HG02840 (cell line): ENCODE measurements at regions not wholly inside any gene's neighbourhood (a gene's known extent, or its start where the extent isn't known, plus 50 kb on each side); places are given as distances from the start of the nearest gene placed in this dataset.

Experiments used
- ATAC-seq: cut with Tn5 transposase; IDR thresholded peaks from one replicate; pipeline ENCODE4 v1.9.1; 2021; ENCODE audit warnings: mild to moderate bottlenecking, moderate library complexity, moderate number of reproducible peaks; ENCODE audit not compliant: unreplicated experiment, low FRiP score

DNA sequence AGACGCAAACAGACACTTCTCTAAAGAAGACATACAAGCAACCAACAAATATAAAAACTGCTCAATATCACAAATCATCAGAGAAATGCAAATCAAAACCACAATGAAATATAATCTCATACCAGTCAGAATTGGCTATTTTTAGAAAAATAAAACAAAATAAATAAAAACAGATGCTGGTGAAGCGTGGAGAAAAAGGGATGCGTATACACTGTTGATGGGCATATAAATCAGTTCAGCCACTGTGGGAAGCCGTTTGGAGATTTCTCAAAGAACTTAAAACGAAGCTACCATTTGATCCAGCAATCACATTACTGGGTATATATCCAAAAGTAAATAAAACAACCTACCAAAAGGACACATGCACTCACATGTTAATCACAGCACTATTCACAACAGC, 206.2 kb downstream of the HNMT start:
- ATAC-seq, result no peak

DNA sequence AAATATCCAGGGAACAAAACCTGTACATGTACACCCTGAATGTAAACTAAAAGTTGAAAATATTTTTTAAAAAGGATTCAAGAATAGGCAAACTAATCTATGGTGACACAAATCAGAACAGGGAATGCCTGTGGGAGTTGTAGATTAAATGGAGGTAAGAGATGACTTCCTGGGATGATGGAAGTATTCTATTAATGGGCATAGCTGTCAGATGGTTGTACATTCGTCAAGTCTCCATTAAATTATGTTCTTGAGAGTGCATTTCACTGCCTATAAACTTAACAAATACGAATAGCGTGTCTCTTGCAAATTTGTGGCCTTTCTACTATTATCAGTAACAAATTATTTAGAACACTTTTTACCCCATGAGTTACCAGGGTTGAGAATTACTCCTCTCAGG, 207.0 kb downstream of the HNMT start:
- ATAC-seq, result no peak

DNA sequence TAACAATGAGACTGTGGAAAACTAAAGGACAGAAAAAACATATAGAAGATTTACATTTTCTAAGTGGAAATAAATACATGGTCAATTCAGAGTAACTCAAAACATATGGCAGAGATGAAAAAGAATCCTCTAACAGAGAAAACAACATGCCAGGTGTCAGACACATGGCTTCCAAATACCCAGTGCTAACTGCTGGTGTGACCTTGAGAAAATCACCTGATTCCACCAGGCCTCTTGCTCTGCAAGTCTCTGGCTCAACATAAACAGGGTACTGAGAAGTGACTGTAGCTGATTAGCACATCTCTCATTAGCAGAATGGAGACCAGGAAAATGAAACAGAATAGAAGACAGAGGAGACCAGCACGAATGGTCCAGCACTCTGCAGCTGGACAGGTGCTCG, 210.8 kb downstream of the HNMT start:
- no peak for ATAC-seq

DNA sequence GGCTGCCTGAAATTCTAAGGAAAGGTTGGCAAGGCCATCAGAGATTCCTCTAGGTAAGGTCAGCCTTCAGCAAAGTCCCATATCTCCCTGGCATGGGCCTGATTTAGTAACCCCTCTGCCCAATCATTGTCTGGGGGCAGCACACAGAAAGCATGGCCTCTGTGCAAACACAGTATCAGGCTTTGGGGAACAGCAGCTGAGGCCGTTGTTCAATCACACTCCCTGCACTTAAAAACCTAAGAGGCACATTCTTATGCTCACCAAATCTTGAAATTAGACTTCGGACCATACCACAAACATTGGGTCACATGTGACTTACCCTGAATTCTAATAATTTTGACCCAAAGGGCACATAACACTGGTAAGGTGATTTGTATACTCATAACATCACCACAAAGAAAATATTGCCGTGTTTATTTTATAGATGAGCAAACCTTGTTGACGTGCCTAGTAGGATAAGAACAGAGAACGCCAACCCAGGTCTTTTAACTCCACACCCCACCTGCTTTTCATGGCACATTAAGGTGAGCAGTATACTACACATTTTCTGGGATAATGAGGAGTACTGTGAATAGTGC, 212.7 kb downstream of the HNMT start:
- ATAC-seq, result no peak

DNA sequence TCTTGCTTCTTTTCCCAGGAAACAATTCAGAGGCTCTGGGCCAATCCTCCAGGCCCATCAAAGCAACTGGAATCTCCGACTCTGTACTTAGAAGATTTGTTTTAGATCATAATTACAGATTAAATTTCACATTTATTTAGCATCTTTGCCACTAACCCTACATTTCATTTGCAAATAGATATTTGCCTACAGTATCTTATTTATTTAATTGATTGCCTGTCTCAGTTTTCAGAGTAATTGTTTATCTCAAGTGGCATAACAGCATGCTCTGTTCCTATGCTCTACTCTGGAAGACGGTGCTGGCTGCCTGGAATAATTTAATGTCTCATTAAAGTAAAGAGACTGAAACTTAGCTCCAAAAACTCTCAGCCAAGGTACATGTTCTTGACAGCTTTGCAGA, 213.4 kb downstream of the HNMT start:
- no peak for ATAC-seq

DNA sequence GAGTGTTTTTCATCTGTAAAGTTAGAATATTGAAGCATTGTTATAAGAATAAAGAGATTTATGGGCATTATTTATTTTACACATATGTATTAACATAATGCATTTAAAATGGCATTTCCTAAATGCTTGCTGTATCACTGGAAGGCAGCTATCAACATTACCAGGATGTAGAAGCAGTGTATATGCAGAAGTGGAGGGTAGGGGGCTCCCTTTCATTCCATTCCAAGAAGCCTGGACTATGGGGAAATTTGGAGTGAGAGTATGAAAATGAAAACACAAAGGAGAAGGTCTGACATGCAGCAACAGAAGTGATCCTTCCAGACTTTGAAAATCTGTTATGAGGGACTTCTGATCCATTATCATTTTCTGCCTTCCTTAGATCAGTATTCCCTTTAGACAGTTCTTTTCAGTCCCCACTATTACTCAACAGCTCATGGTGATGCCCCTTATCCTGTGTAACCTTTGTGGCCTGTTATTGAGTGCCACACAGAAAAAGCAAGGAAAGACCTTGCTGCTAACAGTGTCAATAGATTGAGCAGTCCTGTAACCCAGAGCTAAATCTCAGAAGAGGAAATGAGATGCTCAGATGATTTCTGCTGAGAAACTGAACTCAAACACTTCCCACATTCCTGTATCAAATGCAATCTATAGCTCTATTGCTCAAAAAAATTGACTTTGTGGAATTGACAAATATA, 216.6 kb downstream of the HNMT start:
- ATAC-seq, result no peak

DNA sequence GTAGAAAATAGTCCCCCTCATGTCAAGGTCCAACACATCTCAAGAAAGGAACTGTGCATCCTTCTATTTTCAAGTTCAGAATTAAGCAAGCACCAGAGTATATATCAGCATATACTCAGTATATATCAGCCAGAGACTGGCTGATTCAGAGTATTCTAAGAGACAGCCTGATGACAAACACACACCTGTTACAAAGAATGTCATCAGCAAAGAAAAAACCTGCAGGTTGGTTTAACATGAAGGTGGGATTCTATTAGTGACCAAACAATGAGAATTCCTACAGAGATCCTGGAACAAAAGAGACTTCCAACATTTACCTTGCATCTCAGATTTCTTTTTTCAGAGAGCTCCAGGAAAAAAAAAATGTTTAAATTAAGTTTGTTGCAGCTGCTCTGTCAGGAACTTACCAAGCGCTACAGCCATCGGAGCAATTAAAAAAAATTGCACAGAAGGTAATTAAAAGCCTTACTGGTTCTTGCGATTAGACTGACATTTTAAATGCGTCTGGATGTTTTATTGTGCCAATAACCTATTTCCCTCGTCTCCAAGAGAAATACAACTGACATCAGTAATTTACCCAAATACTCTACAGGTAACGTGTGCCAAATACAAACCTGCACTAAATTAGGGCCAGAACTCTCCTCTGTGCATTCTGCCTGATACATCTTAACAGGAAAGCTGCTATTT, 218.1 kb downstream of the HNMT start:
- no peak for ATAC-seq

DNA sequence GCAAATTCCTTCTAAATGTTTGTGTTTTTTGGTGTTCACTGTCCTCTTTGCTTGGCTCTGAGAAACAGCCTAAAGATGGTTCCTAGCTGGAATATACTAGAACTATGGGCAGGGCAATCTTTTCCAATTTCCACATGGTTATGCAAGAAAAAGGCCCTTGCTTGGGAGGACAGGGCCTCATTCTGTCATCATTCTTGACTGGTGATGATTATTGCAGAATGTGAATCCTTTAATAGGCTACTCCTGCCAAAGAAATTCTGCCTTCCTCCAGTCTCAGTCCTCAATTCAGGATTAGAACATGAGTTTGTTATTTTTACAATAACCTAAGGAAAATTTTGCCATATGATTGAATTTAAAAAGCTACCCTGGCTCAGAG, 218.7 kb downstream of the HNMT start:
- ATAC-seq, result no peak

DNA sequence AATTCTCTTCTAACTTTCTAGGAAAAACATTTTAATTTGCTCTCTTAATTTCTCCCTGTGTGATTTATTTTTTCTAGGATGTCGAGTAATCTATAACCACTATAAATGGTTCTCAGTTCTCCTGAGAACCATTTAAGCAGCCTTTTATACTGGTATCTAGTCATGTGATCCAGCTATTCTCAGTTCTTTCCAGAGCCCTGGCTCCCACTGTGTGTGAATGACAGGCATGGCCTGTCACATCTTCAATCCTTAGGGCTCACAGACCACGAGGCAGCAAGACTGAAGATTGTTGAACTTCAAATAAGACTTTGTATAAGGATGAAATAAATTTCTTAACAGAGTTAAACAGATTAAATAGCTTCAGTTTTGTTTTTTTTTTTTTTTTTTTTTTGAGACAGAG, 219.4 kb downstream of the HNMT start:
- no peak for ATAC-seq

DNA sequence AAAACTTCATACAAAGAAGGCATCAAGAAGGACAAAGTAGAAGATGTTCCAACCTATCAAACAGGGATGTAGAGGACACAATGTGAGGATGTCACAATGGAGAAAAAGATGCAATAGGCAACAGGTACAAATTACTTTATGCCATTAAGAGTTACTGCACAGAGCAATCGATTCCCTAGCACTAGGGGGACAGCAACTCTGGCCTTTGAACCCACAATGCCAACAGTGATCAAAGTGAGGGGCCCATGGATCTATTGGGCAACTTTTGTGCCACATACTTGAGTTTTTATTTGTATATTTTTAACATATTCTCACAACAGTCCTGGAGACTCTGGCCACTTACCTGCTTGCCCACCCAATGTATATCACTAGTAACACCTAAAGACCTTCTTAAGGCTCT, 220.2 kb downstream of the HNMT start:
- no peak for ATAC-seq

DNA sequence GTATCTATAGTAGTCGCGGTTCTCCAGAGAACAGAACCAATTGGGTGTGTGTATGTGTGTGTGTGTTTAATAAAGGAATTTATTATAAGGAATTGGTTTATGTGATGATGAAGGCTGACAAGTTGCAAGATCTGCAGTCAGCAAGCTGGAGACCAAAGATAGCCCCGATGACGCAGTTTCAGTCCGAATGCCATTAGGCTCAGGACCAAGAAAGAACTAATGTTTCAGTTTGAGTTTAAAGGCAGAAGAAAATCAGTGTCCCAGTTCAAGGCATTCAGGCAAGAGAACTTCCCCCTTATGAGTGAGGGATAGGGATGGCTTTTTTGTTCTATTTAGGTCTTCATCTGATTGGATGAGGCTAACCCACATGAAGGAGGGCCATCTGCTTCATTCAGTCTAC, 221.6 kb downstream of the HNMT start:
- ATAC-seq, result no peak

DNA sequence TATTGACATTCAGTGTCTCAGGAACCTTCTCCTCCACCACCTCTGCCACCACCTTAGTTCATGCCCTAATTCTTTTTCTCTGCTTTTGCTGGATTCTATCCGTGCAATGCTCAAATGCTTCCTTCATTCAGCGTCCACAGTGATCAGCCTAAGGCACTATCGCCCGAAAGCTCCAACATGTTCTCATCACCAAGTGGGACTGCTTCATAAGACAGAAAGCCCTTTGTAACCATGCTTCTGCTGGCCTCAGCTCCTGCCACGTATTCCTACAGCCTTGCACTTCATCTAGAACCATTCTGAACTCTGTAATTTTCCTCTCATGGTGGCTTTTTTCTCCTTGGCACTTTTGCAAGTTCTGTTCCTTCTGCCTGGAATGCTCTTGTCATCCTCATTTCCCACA, 222.9 kb downstream of the HNMT start:
- ATAC-seq, result no peak

DNA sequence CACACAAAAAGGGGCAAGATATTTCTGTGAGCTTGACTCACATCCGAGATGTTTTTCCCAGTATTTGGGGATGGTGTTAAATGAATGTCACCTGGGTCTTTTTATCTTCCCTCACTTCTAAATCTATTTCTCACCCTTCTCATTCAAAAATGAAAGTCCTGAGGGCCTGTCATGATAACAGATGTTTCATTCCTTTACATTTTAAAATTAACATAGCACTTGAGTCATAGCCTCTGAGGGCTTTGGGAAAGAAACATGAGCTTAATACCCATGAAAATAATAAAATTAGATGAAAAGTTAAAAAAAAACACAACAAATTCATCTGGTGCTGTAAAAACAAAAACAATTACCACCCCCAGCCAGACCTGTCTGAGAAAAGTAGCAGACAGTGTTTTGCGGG, 226.7 kb downstream of the HNMT start:
- ATAC-seq, result no peak

DNA sequence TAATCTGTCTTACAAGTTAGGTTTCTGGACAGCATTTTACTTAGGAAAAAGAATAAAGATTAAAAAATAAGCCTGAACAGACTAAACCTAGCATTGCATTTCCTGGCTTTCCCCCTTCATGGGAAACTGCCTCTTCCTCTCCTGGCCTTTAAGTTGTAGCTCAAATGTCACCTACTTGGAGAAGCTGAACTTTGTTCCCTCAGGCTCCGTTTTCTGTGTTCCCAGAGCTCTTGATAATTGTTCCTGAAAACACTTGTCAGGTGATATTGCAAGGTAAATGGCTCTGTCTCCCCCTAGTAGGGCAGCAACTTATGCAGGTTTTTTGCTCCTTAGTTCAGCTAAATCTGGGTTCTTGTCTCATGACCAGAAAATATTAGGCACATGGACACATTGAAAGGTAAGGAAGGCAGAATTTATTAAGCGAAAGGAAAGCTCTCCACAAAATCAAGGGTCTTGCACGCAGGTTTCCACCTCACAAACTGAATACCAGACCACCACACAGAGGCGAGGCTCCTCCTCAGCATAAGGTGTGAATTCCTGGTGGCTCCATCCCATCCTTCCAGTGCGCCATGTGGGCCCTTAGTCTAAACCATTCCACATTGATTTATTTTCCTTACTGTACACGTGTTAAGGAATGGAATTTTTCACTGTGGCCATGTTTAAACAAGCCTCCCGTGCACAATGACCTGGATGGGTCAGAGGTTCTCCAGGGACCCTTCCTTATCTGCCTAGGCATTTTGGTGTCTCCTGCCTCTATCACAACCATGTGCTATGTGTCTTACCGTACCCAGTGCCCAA, 229.3 kb downstream of the HNMT start:
- ATAC-seq, result no peak

DNA sequence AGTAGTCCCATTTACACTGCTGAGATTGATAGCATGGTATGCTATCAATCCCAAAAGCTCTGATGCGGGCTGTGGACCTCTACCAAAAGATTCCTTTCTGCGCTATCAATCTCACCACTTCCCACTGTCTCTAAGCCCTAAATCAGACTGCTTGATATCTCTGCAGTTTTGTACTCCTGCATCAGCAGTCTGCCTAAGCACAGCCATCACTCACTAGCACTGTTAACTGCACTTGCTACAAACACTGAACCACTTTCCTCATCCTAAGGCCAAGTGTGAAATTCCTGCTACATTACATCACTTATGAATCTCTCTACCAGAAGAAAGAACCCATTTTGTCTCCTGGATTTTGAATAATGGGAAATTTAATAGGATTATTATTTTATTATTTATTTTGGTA, 237.0 kb downstream of the HNMT start:
- no peak for ATAC-seq

DNA sequence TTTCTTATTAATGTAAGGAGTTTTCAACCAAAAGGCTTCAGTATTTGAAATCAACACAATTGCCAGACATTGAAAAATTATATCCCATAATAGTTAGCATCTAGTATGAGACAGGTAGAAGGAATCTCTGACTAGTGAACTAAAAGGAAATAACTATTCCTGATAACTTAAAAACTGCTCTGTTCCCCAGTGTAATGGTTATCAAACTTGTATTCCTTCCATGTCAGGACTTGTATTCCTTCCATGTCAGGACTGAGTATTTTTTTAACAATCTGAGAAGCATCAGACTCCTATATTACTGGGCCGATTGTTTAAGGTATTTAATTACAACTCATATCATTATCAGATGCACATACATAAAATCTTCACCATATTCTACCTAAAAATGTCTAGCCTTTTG, 238.5 kb downstream of the HNMT start:
- no peak for ATAC-seq

DNA sequence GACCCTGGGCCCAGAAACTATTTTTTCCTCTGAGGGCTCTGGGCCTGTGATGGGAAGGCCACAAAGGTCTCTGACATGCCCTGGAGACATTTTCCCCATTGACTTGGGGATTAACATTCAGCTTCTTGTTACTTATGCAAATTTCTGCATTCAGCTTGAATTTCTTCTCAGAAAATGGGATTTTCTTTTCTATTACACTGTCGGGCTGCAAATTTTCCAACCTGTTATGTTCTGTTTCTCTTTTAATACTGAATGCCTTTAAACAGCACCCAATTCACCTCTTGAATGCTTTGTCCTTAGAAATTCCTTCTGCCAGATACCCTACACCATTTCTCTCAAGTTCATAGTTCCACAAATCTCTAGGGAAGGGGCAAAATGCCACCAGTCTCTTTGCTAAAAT, 241.0 kb downstream of the HNMT start:
- no peak for ATAC-seq

DNA sequence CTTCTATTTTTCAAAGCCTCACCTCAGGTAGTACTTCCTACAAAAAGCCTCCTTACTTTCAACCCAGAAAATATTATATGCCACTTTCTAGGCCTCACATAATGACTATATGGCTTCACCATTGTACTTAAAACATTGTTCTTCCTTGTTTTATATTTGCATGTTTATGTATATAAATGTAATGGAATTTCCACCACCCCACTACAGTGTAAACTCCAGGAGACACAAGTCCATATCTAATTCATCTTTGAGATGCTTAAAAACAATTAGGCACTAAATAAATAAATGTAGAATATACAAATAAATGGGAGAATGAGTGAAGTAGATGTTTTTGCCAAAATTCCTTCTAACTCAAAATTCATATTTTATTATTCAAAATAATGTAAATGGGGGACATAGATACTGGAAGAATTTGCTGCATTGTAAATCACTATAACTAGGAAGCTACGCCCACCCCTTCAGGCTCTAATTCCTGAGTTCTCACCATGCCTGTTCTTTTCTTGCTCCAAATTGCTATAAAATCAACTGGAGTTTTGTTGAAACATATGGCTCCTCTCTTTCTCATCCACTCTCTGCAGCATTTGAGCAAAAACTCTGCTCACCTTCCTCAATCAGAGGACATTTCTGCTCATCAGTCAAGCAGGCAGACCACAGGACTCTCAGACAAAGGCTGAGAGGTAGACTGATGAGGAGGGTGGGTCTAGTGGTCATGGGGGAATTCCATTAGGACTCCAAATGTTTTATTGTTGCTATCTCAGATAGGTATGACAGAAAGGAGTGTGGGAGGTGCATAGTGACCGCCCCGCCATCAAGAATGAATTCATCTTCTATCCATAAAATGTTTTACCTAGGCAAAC, 243.0 kb downstream of the HNMT start:
- no peak for ATAC-seq

DNA sequence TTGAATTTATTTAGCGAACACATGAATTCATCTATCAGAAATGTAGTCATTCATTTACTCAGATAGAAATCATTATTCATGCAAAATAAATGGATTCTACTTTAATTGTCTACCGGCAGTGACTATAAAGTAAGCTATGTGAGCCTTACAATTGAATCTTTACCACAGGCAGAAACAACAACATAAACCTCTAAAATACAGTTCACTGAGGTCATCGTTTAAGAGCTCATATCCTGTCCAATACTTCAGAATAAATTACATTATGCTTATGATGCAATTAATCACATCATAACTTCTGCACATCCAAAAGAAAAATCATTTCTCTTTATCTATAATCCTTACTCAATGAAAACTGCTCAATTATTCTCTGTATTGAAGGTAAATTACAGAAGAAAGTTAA, 244.7 kb downstream of the HNMT start:
- ATAC-seq, result no peak

DNA sequence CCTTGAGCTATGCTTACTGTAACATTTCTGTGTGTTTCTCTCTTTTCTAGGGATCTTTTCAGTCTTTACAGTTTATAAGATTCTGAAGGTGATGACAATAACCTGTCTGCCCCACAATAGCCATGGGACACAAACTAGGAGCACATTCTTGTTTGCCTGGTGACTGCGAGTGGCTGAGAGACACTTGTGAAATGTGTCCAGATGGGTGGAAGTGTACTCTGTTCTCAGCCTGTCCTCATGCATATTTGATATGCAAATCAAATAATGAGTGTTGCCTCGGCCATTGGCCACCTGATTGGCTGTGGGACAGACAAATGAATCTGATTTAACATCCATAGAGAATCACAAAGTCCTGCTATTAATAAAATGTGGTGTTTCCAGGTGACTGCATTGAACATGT, 246.2 kb downstream of the HNMT start:
- no peak for ATAC-seq

DNA sequence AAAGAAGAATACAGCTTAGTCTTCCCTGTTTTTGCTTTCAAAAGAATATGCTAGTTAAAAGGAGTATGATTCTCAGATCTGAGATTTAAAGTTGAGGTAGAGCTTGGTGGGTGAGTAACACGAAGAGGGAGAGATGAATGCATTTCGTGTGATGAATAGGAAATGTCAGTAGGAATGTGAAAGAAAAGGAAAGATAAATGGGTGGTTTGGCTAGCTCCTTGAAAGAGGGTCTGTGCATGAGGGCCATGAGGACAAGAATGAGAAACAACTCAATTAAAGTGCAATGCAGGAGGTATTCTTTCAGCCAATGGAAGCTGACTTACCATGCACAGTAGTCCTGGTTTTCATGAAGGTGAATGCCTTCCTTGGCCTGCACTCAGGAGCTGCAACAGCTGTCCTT, 248.2 kb downstream of the HNMT start:
- ATAC-seq, result no peak
